Kidney (tissue), 13 donors: ENCODE measurements at regions not wholly inside any gene's neighbourhood (a gene's known extent, or its start where the extent isn't known, plus 50 kb on each side); places are given as distances from the start of the nearest gene placed in this dataset.

Experiments used
- DNase-seq, 5 donors: peaks; one replicate each; pipeline ENCODE4 v3.0.0-alpha.2; 2013 to 2020
- FAIRE-seq: peaks from 2 replicates; lab custom pipeline; 2012; peaks lifted over from hg19 to GRCh38; lab: Jason Lieb, UNC
- H3K27ac ChIP-seq, 2 donors: one replicate each; pipeline ENCODE4 v1.7.0; 2013; ENCODE audit warnings: low read depth in 2 of 2, low read length in 2 of 2, inconsistent platforms in 1 of 2
- H3K27me3 ChIP-seq: one replicate; pipeline ENCODE4 v1.7.1; 2013; ENCODE audit warnings: low read length, inconsistent platforms; ENCODE audit not compliant: control insufficient read depth, insufficient read depth
- H3K36me3 ChIP-seq, 3 donors: one replicate each; pipeline versions ENCODE4 v1.7.0 to v1.7.1; 2013; ENCODE audit warnings: low read length in 3 of 3, control low read depth in 1 of 3, inconsistent platforms in 1 of 3; ENCODE audit not compliant: insufficient read depth in 3 of 3, control insufficient read depth in 2 of 3
- H3K4me1 ChIP-seq, 3 donors: one replicate each; pipeline versions ENCODE4 v1.7.0 to v1.7.1; 2013; ENCODE audit warnings: low read length in 3 of 3, inconsistent platforms in 1 of 3, low read depth in 1 of 3; ENCODE audit not compliant: control insufficient read depth in 2 of 3, insufficient read depth in 2 of 3
- H3K4me3 ChIP-seq, 3 donors: one replicate each; pipeline versions ENCODE4 v1.7.0 to v1.8.1; 2013; ENCODE audit warnings: low read length in 3 of 3, control low read depth in 1 of 3, inconsistent platforms in 1 of 3
- H3K9ac ChIP-seq, 3 donors: one replicate each; pipeline versions ENCODE4 v1.7.0 to v1.7.1; 2013; ENCODE audit warnings: low read length in 3 of 3, control low read depth in 1 of 3, inconsistent platforms in 1 of 3
- H3K9me3 ChIP-seq, 3 donors: one replicate each; pipeline versions ENCODE4 v1.7.0 to v1.7.1; 2013; ENCODE audit warnings: low read length in 3 of 3, control low read depth in 1 of 3, inconsistent platforms in 1 of 3; ENCODE audit not compliant: control insufficient read depth in 2 of 3, insufficient read depth in 1 of 3
- CTCF ChIP-seq: IDR thresholded peaks from 3 replicates; pipeline ENCODE4 v1.5.1; 2012; ENCODE audit warnings: mild to moderate bottlenecking, moderate library complexity, borderline replicate concordance; ENCODE audit not compliant: insufficient read depth; ENCODE audit errors: extremely low read depth
- intact Hi-C: fragments of 100-400 bp; cut with DNase I; formaldehyde crosslinking; loops from one replicate; pipeline ENCODE4 v1.11.1; 2022
- donor health status: control.
- donor health status: control.
- donor health status: control.
- donor health status: control.
- donor health status: control.
- donor health status: DM: yes; HTN: yes; CAD: no.
- donor health status: Normal renal cell carcinoma (clear cell type).

DNA sequence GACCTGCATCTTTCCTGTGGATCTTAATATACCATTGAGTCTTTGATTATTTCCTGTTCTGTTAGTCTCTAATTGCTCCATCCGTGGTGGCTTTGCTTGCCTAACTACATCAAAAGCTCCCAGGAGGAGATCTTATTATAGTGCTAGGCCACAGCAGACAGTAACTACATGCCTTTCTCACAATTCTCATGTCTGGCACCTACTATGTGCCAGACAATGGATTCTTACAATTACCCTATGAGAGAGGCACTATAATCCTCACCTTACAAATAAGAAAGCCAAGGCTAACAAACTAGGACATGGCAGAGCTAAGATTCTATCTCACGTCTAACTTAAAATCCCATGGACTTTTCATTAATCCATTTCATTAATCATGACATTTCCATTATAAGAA is 70.3 kb upstream of the TARS1 start:
- no peak overlapping the region for H3K4me3 ChIP-seq
- FAIRE-seq = no peak
- no peaks in the 10 kb centered on the region for H3K9me3 ChIP-seq
- DNase-seq = no peak
- no peaks in the 10 kb centered on the region for H3K27me3 ChIP-seq
- TF ChIP-seq CTCF = no peak
- intact Hi-C loops = no loop called here
- no peaks in the 10 kb centered on the region for H3K36me3 ChIP-seq
- H3K27ac ChIP-seq = no peak overlapping the region
- no peaks in the 10 kb centered on the region for H3K4me1 ChIP-seq
- H3K9ac ChIP-seq = no peak overlapping the region

DNA sequence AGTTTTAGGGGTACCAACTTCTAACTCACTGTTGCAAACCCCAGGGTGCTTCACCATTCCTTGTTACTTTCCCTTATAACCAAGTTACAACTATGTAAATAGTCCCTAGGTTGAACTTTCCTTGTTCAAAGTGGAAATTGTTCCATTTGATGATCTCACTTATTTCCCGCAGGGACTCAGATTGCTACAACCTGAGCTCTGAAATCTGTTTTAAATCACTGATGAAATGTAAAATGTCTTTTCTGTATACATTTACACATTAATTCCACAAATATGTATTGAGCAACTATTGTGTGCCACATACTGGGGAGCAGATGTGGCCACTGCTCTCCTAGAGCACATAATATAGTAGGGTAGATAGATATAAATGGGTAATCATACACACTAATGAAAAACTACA is 69.1 kb upstream of the TARS1 start:
- Histone ChIP-seq H3K36me3 (no peaks in the 10 kb centered on the region), H3K4me3 (no peak overlapping the region), H3K9ac (no peak overlapping the region), H3K27ac (no peak overlapping the region), H3K9me3 (no peaks in the 10 kb centered on the region), H3K27me3 (no peaks in the 10 kb centered on the region), H3K4me1 (no peaks in the 10 kb centered on the region)
- DNase-seq (no peak), FAIRE-seq (no peak)
- intact Hi-C loops = no loop called here
- no peak for TF ChIP-seq CTCF

DNA sequence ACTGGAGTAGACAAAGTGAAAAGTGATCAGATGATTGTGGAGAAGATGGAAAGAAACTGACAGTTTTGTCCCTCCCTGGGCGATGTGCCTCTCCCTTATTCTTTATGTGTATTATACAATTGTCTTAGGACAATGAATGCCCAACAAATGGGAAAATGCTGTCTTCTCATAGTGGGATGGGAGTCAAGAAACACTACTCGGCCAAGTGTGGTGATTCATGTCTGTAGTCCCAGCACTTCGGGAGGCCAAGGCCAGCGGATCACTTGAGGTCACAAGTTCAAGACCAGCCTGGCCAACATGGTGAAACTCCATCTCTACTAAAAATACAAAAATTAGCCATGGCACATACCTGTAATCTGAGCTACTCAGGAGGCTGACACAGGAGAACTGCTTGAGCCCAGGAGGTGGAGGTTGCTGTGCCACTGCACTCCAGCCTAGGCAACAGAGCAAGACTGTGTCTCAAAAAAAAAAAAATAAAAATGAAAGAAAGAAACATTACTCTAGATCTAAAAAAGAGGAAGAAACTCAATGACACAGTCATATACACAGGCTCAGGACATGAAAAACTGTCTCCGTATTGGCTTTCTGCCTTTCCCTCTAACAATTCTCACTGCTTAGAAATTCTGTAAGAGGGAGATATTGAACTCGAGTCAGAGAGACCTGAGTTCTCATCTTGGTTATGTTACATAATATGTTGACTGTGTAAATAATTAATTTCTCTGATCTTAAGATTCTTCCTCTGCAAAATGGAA is 67.9 kb upstream of the TARS1 start:
- no peak for FAIRE-seq

More for the DNA sequence above, 67.9 kb upstream of the TARS1 start:
- H3K9me3 ChIP-seq = no peaks in the 10 kb centered on the region
- no peak overlapping the region for H3K9ac ChIP-seq
- H3K4me1 ChIP-seq = no peaks in the 10 kb centered on the region
- H3K27me3 ChIP-seq = no peaks in the 10 kb centered on the region
- no peaks in the 10 kb centered on the region for H3K36me3 ChIP-seq
- TF ChIP-seq CTCF = no peak
- intact Hi-C loops = no loop called here
- no peak for DNase-seq
- H3K4me3 ChIP-seq = no peak overlapping the region
- H3K27ac ChIP-seq = no peak overlapping the region
